GM10266 (cell line): ENCODE measurements at regions not wholly inside any gene's neighbourhood (a gene's known extent, or its start where the extent isn't known, plus 50 kb on each side); places are given as distances from the start of the nearest gene placed in this dataset.
"Not testable (repeated sequence)": the region's sequence is repeated elsewhere in the genome, so short reads cannot be mapped to it uniquely, and the experiment has no call there.

ENCODE experiments used
- DNase-seq: peaks from one replicate; pipeline ENCODE4 v3.0.0; 2012; ENCODE audit errors: extremely low spot score
- CTCF ChIP-seq: IDR thresholded peaks from 2 replicates; pipeline ENCODE4 v1.5.1; 2012; ENCODE audit warnings: mild to moderate bottlenecking, low read depth; ENCODE audit not compliant: control insufficient read depth, insufficient read depth; ENCODE audit errors: missing control alignments

GRCh38 chr9:90175865-90176264 is 466.8 kb downstream of the DIRAS2 start:
- TF ChIP-seq CTCF: no peak
- no peak for DNase-seq

DNA sequence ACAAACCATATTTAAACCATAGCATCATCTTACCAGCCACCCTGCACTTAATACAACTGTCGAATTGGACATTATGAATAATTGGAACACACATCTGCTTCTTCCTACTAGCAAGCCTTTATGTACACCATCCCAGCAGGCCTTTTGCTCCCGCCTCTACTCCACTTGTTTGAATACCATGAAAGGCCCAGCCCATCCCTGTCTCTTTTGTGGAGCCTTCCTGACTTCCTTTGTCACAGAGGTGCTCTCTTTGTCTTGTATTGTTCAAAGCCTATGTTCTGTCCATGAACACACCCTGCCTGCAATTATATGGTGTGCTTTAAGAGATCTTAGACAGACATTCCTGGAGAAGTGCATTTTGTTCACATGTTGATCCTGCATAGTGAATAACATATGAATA is 465.7 kb downstream of the DIRAS2 start:
- TF ChIP-seq CTCF: no peak
- DNase-seq: no peak

- TF ChIP-seq CTCF: no peak
- no peak for DNase-seq
Measured at GRCh38 chr9:90180381-90180780, 462.2 kb downstream of the DIRAS2 start.

GRCh38 chr9:90188656-90189055 is 454.0 kb downstream of the DIRAS2 start:
- DNase-seq: no peak
- TF ChIP-seq CTCF: no peak

DNA sequence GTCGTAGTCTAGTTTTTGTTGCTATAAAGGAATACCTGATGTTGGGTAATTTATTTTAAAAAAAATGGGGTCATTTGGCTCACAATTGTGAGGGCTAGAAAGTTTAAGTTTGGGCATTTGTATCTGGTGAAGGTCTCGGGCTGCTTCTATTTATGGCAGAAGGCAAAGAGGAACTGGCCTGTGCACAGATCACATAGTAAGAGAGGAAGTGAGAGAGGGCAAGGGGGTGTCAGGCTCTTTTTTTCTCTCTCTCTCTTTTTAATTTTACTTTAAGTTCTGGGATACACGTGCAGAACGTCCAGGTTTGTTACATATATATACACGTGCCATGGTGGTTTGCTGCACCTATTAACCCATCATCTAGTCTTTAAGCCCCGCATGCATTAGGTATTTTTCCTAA is 453.3 kb downstream of the DIRAS2 start:
- TF ChIP-seq CTCF: no peak
- DNase-seq: peak; percentile 40

DNA sequence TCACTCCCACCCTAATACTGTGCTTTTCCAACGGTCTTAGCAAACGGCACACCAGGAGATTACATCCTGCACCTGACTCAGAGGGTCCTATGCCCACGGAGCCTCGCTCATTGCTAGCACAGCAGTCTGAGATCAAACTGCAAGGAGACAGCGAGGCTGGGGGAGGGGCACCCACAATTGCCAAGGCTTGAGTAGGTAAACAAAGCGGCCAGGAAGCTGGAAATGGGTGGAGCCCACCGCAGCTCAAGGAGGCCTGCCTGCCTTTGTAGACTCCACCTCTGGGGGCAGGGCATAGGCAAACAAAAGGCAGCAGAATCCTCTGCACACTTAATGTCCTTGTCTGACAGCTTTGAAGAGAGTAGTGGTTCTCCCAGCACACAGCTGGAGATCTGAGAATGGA is 450.2 kb downstream of the DIRAS2 start:
- DNase-seq: not testable (repeated sequence)

DNA sequence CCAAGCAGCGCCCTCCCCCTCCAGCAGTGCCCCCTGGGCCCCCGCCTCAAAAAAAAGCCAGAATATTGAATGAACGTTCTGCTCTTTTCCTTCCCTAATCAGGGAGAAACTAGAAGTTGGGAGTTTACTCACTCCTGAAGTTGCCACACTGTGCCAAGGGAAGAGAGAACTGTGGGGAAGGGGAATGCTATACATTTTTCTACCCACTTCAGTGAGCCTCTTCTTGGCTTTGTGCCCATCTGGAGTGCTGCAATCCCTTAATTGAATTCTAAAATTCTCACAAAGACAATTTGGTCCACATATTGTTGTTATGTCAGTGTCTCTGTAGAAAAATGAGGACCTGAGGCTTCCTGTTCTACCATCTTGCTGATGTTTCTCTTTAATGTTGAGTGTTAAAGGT is 443.7 kb downstream of the DIRAS2 start:
- DNase-seq: no peak

More for the DNA sequence above, 443.7 kb downstream of the DIRAS2 start:
- TF ChIP-seq CTCF: no peak
